Stomach (tissue), 4 donors: ENCODE measurements at regions not wholly inside any gene's neighbourhood (a gene's known extent, or its start where the extent isn't known, plus 50 kb on each side); places are given as distances from the start of the nearest gene placed in this dataset.
"Not testable (repeated sequence)": the region's sequence is repeated elsewhere in the genome, so short reads cannot be mapped to it uniquely, and the experiment has no call there.

Experiments used
- CTCF ChIP-seq, 7 experiments: fragments of 450-650 bp in 4 of 7; fragments of 200-600 bp in 3 of 7; sonication (generic) in 3 of 7; IDR thresholded peaks; one replicate each; pipeline ENCODE4 v1.5.1; 2016 to 2019; ENCODE audit warnings: antibody characterized with exemption in 7 of 7, control low read depth in 2 of 7, mild to moderate bottlenecking in 1 of 7
- POLR2A ChIP-seq, 4 donors: fragments of 450-650 bp; IDR thresholded peaks; one replicate each; pipeline ENCODE4 v1.6.1; 2016; ENCODE audit warnings: antibody characterized with exemption in 4 of 4, control low read depth in 2 of 4, mild to moderate bottlenecking in 1 of 4, moderate library complexity in 1 of 4
- POLR2AphosphoS5 ChIP-seq, 3 donors: sonication (generic); formaldehyde crosslinking; IDR thresholded peaks; one replicate each; pipeline ENCODE4 v1.6.1; 2016; ENCODE audit warnings: antibody characterized with exemption in 3 of 3

- TF ChIP-seq CTCF, POLR2AphosphoS5, POLR2A (IDR thresholded peaks at IDR 0.05): not testable (repeated sequence)
These were observed 61.7 kb upstream of the ROPN1B start for GRCh38 chr3:125907279-125907678.
